IPS DF 6.9 (cell line): ENCODE measurements at regions not wholly inside any gene's neighbourhood (a gene's known extent, or its start where the extent isn't known, plus 50 kb on each side); places are given as distances from the start of the nearest gene placed in this dataset.

Source experiments
- DNase-seq: peaks from one replicate; pipeline ENCODE4 v3.0.0-alpha.2; 2013; ENCODE audit warnings: low read depth, low spot score
- H3K27ac ChIP-seq: one replicate; pipeline ENCODE4 v1.5.1; 2013; ENCODE audit warnings: low read length, control low read depth
- H3K27me3 ChIP-seq: 2 replicates; pipeline ENCODE4 v1.6.1; 2013; ENCODE audit warnings: mild to moderate bottlenecking, low read length; ENCODE audit not compliant: control insufficient read depth, insufficient read depth
- H3K36me3 ChIP-seq: 2 replicates; pipeline ENCODE4 v1.6.1; 2013; ENCODE audit warnings: low read length; ENCODE audit not compliant: control insufficient read depth, insufficient read depth
- H3K4me1 ChIP-seq: 2 replicates; pipeline ENCODE4 v1.6.1; 2013; ENCODE audit warnings: low read length; ENCODE audit not compliant: control insufficient read depth, insufficient read depth
- H3K4me3 ChIP-seq: 2 replicates; pipeline ENCODE4 v1.5.1; 2013; ENCODE audit warnings: mild to moderate bottlenecking, low read length
- H3K9me3 ChIP-seq: 2 replicates; pipeline ENCODE4 v1.6.1; 2013; ENCODE audit warnings: low read length, inconsistent platforms; ENCODE audit not compliant: control insufficient read depth, insufficient read depth
- WGBS: extraction: QIAGEN DNeasy Blood & Tissue Kit; methylation state at CpG from one replicate; pipeline ENCODE4 v1.1.7; 2013; ENCODE audit warnings: mixed read lengths, missing lambda C conversion rate; ENCODE audit not compliant: insufficient read length, insufficient coverage; 5-methylcytosine and 5-hydroxymethylcytosine counted together

DNA sequence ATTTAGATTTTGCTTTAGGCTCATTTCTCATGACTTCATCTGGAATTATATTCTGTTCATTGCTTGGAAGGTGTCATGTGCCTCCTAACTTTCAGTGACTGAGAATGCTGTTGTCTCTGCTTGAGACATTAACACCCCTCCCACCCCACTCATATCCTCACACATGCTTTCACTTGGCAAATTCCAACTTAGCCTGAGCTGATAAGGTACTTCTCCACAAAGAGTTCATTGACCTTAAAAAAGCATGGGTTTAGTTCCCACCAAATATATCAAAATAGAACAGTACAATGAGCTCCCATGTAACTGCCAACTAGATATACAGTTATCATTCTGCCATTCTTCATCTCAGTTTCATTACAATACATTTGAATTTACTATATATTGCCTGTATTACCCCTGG is 576.5 kb upstream of the ADGRL2 start:
- H3K9me3 ChIP-seq, result no peaks in the 10 kb centered on the region
- DNase-seq, result no peak
- no peak overlapping the region for H3K27ac ChIP-seq
- no peaks in the 10 kb centered on the region; the same call in 1 of the 2 replicates for H3K4me1 ChIP-seq
- H3K27me3 ChIP-seq, result no peaks in the 10 kb centered on the region
- H3K36me3 ChIP-seq, result no peaks in the 10 kb centered on the region
- H3K4me3 ChIP-seq, result no peak overlapping the region

GRCh38 chr1:81221564-81221963 is 579.2 kb upstream of the ADGRL2 start:
- H3K36me3 ChIP-seq, result no peaks in the 10 kb centered on the region
- WGBS, result no CpG with 5 or more reads among the region's 4 CpGs
- no peaks in the 10 kb centered on the region; the same call in 1 of the 2 replicates for H3K4me1 ChIP-seq

DNA sequence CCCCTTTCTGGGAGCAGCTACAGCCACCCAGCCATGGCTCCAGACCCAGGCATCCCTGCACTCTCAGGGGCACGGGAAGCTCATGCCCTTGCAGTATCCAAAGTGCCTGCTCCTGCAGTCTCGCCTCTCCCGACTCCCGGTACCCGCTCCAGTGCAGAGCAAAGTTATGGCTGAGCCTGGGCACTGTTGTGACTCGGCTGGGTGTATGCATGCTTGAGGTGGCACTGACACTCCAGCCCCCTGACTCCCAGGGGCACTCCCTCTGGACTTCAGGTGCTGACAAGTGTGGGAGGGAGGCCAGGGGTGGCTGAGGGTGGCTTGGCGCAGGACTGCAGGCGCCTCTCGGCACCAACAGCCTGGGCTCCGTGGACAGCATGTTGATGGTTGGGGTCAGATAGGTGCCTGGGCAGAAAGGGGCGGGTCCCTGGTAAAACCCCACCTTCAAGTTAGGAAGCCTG is 580.1 kb upstream of the ADGRL2 start:
- H3K27me3 ChIP-seq, result no peaks in the 10 kb centered on the region
- no peak overlapping the region for H3K27ac ChIP-seq
- H3K36me3 ChIP-seq, result no peaks in the 10 kb centered on the region
- WGBS, result no CpG with 5 or more reads among the region's 11 CpGs
- DNase-seq, result no peak
- no peaks in the 10 kb centered on the region; the same call in 1 of the 2 replicates for H3K4me1 ChIP-seq
- no peaks in the 10 kb centered on the region for H3K9me3 ChIP-seq
- H3K4me3 ChIP-seq, result no peak overlapping the region

More at GRCh38 chr1:81221564-81221963, 579.2 kb upstream of the ADGRL2 start:
- no peaks in the 10 kb centered on the region for H3K27me3 ChIP-seq
- H3K27ac ChIP-seq, result no peak overlapping the region
- DNase-seq, result no peak
- H3K4me3 ChIP-seq, result no peak overlapping the region
- H3K9me3 ChIP-seq, result no peaks in the 10 kb centered on the region

GRCh38 chr1:81217058-81217457 is 583.7 kb upstream of the ADGRL2 start:
- H3K9me3 ChIP-seq, result no peaks in the 10 kb centered on the region
- DNase-seq, result no peak
- no peaks in the 10 kb centered on the region for H3K36me3 ChIP-seq
- H3K27ac ChIP-seq, result no peak overlapping the region
- no peaks in the 10 kb centered on the region for H3K27me3 ChIP-seq
- H3K4me3 ChIP-seq, result no peak overlapping the region
- no CpG with 5 or more reads among the region's 1 CpG for WGBS
- H3K4me1 ChIP-seq, result no peaks in the 10 kb centered on the region; the same call in 1 of the 2 replicates

DNA sequence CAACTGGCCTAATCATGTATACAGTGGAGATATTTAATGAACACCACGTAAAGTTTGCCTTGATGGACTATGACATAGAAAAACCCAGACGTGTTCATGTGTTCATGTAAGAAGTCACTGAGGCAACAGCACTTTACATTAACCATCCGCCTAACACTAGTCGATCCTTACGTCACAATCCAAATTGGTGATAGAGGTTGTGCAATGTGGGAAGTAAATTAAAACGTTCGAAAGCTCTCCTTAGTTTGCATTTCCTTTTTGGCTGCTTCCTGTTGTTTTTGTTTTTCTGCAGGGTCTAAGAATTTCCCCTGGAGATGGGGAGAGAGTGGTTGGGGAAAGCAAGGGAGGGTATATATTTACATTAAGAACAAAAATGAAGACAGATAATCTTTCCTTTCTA is 587.5 kb upstream of the ADGRL2 start:
- Histone ChIP-seq H3K27me3 (no peaks in the 10 kb centered on the region), H3K27ac (no peak overlapping the region), H3K4me3 (no peak overlapping the region), H3K9me3 (no peaks in the 10 kb centered on the region), H3K36me3 (no peaks in the 10 kb centered on the region), H3K4me1 (no peaks in the 10 kb centered on the region)
- WGBS, result no CpG with 5 or more reads among the region's 7 CpGs
- no peak for DNase-seq

DNA sequence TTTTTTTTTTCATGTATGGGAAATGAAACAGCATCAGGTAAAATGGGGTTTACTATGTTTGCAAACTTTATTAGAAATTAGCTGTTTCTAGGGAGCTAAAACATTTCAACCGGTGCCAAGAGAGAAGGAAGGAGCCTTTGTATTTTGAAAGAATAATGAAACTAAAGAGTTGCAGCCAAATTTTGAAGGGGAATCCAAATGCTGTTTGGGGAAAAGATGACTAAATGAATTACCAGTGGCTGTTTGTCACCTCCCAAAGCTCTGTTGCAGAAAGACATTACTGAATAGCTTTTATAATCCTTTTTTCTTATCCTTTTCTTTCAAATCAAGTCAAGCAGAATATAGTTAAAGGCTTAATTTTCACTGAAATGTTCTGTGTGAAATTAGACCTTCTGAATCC is 591.3 kb upstream of the ADGRL2 start:
- H3K4me3 ChIP-seq, result no peak overlapping the region
- no CpG with 5 or more reads among the region's 1 CpG for WGBS
- no peaks in the 10 kb centered on the region for H3K36me3 ChIP-seq
- no peaks in the 10 kb centered on the region for H3K9me3 ChIP-seq
- no peaks in the 10 kb centered on the region for H3K27me3 ChIP-seq
- DNase-seq, result no peak
- H3K4me1 ChIP-seq, result no peaks in the 10 kb centered on the region; the same call in 1 of the 2 replicates
- H3K27ac ChIP-seq, result no peak overlapping the region

DNA sequence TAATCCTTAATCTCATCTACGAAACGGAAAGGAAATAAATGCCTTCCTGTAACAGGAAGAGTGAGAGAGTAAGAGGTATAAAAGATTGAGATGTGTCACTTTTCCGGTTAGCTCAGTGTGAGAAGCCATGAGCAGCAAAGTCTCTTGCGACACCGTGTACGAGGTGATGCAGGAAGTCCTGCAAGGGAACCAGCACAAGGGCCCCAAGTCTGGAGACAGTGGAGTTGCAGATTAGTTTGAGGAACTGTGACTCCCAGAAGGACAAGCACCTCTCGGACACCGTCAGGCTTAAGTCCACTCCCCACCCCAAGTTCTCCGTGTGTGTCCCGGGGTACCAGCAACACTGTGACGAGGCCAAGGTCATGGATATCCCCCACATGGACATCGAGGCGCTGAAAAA is 592.3 kb upstream of the ADGRL2 start:
- WGBS, result no CpG with 5 or more reads among the region's 13 CpGs
- H3K9me3 ChIP-seq, result no peaks in the 10 kb centered on the region
- DNase-seq, result no peak
- H3K4me3 ChIP-seq, result no peak overlapping the region
- no peaks in the 10 kb centered on the region for H3K36me3 ChIP-seq
- no peak overlapping the region for H3K27ac ChIP-seq
- no peaks in the 10 kb centered on the region; the same call in 1 of the 2 replicates for H3K4me1 ChIP-seq
- H3K27me3 ChIP-seq, result no peaks in the 10 kb centered on the region

GRCh38 chr1:81205956-81206355 is 594.8 kb upstream of the ADGRL2 start:
- no peak overlapping the region for H3K27ac ChIP-seq
- H3K36me3 ChIP-seq, result no peaks in the 10 kb centered on the region
- no CpG with 5 or more reads among the region's 6 CpGs for WGBS
- H3K27me3 ChIP-seq, result no peaks in the 10 kb centered on the region
- no peaks in the 10 kb centered on the region for H3K9me3 ChIP-seq
- H3K4me3 ChIP-seq, result no peak overlapping the region
- H3K4me1 ChIP-seq, result no peaks in the 10 kb centered on the region; the same call in 1 of the 2 replicates
- DNase-seq, result no peak

DNA sequence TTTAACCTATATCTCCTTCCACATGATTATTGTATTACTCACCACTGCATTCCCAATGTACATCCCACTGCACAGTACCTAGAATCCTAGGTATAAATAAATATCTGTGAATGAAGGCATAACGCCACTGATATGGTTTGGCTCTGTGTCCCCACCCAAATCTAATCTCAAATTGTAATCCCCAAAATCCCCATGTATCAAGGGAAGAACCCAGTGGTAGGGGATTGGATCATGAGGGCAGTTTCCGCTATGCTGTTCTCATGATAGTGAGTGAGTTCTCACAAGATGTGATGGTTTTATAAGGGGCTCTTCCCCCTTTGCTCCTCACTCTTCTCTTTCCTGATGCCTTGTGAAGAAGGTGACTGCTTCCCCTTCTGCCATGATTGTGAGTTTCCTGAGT is 599.0 kb upstream of the ADGRL2 start:
- H3K27me3 ChIP-seq, result no peaks in the 10 kb centered on the region
- H3K4me3 ChIP-seq, result no peak overlapping the region
- no CpG with 5 or more reads among the region's 2 CpGs for WGBS

GRCh38 chr1:81197591-81197990 is 603.1 kb upstream of the ADGRL2 start:
- Histone ChIP-seq H3K4me1 (no peaks in the 10 kb centered on the region), H3K27me3 (no peaks in the 10 kb centered on the region), H3K27ac (no peak overlapping the region), H3K9me3 (no peaks in the 10 kb centered on the region), H3K36me3 (no peaks in the 10 kb centered on the region), H3K4me3 (no peak overlapping the region)
- DNase-seq, result no peak
- WGBS, result no CpG with 5 or more reads among the region's 3 CpGs

More for the DNA sequence above, 599.0 kb upstream of the ADGRL2 start:
- no peak for DNase-seq
- H3K4me1 ChIP-seq, result no peaks in the 10 kb centered on the region; the same call in 1 of the 2 replicates
- H3K9me3 ChIP-seq, result no peaks in the 10 kb centered on the region
- H3K36me3 ChIP-seq, result no peaks in the 10 kb centered on the region
- no peak overlapping the region for H3K27ac ChIP-seq
